NB4 (cell line): ENCODE measurements at regions not wholly inside any gene's neighbourhood (a gene's known extent, or its start where the extent isn't known, plus 50 kb on each side); places are given as distances from the start of the nearest gene placed in this dataset.

Experiments
- DNase-seq: peaks from one replicate; pipeline ENCODE4 v3.0.0; 2010; ENCODE audit warnings: low read depth
- H3K4me3 ChIP-seq: one replicate; pipeline ENCODE4 v1.5.1; 2011; ENCODE audit warnings: mild to moderate bottlenecking, low read depth, low read length, moderate library complexity
- MAX ChIP-seq: IDR thresholded peaks from 2 replicates; pipeline ENCODE4 v1.6.1; 2011; ENCODE audit warnings: low read depth, low read length
- MYC ChIP-seq: IDR thresholded peaks from 2 replicates; pipeline ENCODE4 v1.6.1; 2011; ENCODE audit warnings: low read depth, low read length
- POLR2A ChIP-seq: IDR thresholded peaks from 2 replicates; pipeline ENCODE4 v1.6.1; 2011; ENCODE audit warnings: mild to moderate bottlenecking; ENCODE audit not compliant: insufficient read length; ENCODE audit errors: extremely low read depth
- TF ChIP-seq, protein P1 (sequence below): IDR thresholded peaks from one replicate; pipeline ENCODE4 v1.5.1; 2012; ENCODE audit warnings: low read depth, low read length

GRCh38 chr10:58091886-58092285, 175.8 kb downstream of the IPMK start:
- DNase-seq, result no peak
- TF ChIP-seq MYC (no peak), POLR2A (no peak), MAX (no peak)
- TF ChIP-seq, protein P1, sequence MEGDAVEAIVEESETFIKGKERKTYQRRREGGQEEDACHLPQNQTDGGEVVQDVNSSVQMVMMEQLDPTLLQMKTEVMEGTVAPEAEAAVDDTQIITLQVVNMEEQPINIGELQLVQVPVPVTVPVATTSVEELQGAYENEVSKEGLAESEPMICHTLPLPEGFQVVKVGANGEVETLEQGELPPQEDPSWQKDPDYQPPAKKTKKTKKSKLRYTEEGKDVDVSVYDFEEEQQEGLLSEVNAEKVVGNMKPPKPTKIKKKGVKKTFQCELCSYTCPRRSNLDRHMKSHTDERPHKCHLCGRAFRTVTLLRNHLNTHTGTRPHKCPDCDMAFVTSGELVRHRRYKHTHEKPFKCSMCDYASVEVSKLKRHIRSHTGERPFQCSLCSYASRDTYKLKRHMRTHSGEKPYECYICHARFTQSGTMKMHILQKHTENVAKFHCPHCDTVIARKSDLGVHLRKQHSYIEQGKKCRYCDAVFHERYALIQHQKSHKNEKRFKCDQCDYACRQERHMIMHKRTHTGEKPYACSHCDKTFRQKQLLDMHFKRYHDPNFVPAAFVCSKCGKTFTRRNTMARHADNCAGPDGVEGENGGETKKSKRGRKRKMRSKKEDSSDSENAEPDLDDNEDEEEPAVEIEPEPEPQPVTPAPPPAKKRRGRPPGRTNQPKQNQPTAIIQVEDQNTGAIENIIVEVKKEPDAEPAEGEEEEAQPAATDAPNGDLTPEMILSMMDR, result no peak
- H3K4me3 ChIP-seq, result no peak overlapping the region

DNA sequence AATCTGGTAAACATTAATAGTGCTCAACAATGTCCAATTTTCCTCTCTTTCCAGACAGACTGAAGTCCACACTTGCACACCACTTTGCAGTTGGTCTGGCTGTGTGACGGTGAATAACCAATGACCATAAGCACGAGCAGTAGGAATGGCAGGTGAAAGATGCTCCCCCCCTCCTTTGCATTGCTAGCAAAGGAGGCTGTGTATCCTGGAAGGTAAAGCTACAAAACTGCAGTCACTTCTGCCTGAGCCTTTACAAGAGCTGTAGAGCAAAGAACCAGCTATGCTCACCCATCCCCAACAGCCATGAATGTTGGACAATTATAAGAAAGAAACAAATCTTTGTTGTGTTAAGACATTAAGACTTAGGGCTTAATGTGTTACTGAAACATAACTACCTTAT, 178.0 kb downstream of the IPMK start:
- TF ChIP-seq POLR2A, result no peak
- no peak for TF ChIP-seq MYC
- TF ChIP-seq, protein P1, result no peak
- no peak for TF ChIP-seq MAX
- DNase-seq, result no peak
- H3K4me3 ChIP-seq, result no peak overlapping the region

DNA sequence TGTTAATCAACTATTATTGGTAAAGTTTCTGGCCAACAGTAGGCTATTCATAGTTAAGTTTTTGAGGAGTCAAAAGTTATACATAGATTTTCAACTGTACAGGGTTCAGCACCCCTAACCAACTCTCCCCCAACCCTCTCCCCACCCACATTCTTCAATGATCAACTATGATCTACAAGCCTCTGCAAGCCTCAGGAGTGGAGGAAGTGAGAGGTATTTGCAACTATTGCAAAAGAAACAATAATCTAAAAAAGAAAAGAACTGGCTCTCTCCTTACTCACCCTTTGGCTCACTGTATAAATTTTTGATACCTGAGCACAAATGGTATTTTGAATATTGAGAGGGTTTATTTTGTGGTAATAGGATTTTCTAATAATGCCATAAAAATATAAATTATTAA, 179.8 kb downstream of the IPMK start:
- TF ChIP-seq POLR2A, result no peak
- TF ChIP-seq MAX, result no peak
- TF ChIP-seq, protein P1, result no peak
- TF ChIP-seq MYC, result no peak
- no peak for DNase-seq

DNA sequence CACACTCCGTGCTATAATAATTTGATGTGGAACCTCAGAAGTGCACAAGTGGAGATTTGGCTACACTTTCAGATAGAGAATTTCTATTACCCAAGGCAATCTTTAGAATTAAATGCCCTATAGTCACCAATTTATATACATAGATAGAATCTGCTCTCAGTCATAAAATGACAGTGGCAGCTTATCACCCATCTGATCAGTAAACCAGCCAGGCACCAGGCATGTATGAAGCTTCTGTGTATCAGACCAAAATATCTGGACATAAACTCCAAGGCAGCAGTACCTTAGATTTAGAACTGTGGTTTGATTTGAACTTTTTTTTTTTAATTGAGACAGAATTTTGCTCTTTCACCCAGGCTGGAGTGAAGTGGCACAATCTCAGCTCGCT, 180.9 kb downstream of the IPMK start:
- TF ChIP-seq POLR2A (no peak), MAX (no peak), MYC (no peak)
- TF ChIP-seq, protein P1, result no peak
- no peak for DNase-seq
- H3K4me3 ChIP-seq, result no peak overlapping the region

More for the DNA sequence above, 179.8 kb downstream of the IPMK start:
- H3K4me3 ChIP-seq, result no peak overlapping the region

DNA sequence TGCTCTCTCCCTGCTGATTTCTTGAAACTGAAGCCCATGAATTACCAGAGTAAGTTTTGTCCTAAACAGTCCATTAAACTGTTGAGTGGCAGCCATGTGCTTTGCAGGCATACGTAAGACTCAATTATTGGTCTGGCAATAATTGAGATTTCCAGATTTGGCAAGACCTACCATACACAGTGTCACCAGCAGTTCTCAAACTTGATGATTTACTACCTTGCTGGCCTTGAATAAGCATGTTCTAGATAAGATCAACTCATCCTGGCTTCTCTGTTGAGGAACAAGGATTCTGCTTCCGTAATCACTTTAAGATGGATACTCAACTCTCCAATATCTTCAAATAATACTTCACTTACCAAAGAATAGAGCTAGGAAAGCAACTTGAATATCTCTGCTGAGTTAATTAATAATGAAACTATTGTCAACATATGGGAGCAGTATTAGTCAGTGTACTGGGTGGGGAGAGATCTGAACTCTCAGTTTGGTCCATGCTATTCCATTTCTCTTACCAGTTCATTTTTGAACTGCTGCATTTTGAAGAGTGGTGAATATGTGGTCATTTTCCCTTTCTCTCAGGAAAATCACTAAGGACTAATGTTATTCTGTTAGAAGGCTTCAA, 181.4 kb downstream of the IPMK start:
- no peak overlapping the region for H3K4me3 ChIP-seq
- TF ChIP-seq MYC (no peak), POLR2A (no peak), MAX (no peak)
- TF ChIP-seq, protein P1, result no peak
- no peak for DNase-seq

DNA sequence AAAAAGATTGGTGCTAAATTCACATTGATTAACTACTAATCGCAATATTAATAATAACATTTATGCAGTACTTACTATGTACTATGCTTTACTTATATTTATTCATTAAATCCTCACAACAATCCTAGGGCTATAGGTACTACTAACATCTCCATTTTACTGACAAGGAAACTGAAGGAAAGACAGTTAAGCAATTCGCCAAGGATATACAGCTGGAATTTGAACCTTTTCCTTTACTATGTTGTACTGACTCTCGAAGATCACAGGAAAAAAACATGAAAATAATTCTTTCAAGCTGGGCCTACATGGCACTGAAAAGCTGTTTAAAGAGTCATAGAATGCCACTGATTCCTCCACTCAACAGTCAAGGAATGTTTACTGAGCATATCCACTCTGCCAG, 185.4 kb downstream of the IPMK start:
- no peak for DNase-seq
- no peak overlapping the region for H3K4me3 ChIP-seq
- TF ChIP-seq POLR2A (no peak), MAX (no peak), MYC (no peak)
